Retina (tissue), 1 donor: ENCODE measurements at regions not wholly inside any gene's neighbourhood (a gene's known extent, or its start where the extent isn't known, plus 50 kb on each side); places are given as distances from the start of the nearest gene placed in this dataset.

ENCODE experiments used
- DNase-seq: peaks from one replicate; pipeline ENCODE4 v3.0.0-alpha.2; 2016

DNA sequence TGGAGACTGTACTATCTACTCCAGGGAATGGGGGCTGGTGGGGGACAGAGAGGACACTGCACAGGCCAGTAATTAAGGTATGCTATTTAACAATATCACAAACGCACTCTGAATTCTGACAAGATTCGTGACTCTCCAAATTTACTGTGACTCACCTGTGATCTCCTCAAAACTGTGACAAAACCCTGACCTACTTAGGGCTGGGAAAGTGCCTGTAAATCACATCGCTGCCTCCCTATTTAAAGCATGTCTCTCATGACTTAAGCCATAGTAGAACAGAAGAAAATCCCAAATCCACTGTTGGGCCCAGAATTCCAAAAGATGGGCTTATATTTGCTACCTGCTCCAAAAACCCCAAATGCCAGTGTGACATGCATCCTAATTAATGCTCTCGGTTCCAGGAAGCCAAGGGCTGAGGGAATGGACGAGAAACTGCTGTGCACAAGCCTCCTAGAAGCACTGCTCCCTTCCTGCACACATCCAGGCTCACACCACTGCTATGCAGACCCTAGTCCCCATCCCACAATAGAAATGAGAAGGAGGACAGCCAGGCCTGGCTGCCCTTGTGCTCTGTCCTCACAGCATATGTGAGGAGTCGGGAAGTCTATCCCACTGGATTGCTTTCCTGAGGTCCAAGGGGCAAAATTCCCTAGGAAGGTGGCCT is 187.7 kb upstream of the CHRNA7 start:
- DNase-seq, result peak; percentile 28

DNA sequence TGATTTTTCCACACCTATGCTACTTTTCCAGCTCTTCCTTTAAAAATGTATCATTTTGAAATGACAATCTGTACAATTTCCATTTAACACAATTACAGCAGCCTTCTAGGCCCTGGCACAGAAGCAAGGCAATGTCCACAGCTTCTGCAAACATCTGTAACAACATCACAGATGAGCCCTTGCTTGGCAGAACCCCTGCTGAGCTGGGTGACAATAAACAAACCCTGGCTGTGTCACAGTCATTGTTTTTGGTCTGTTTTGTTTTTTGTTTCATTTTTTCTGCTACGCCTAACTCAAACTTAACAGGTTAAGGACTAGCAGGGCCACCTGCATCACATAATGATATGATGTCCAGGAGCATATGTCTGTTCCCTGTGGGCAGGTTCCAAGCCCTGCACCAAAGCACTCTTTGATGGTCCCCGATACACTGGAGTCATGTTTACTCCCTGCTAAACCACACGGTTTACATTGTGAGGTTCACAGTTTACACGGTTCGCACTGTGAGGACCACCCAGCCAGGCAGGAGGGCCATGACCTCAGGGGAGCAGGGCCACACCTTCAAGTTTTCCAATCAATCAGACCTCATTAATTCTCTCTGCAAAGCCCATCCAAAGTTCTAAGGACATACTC is 186.8 kb upstream of the CHRNA7 start:
- DNase-seq, result peak; percentile 37

DNA sequence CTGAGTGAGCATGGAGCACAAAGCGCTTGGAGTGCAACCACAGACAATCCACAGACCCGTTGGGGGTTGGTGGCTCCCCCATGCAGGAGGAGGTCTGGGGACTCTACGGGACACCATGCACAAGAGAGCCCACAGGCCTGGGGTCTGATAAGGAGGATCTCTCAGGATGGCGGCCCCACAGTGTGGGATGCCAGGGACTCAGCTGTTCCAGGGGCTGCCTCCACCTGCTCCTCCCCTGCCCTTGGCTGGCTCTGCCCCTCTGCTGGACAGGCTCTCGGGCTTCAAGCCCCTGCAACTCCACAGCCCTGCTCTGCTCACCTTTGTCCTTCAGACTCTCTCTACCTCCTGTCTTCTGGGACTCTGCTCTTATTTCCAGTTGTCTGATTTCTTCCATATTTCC is 184.5 kb upstream of the CHRNA7 start:
- DNase-seq, result no peak

- no peak for DNase-seq
Measured at GRCh38 chr15:31847961-31848360, 182.4 kb upstream of the CHRNA7 start.

- DNase-seq, result no peak
Measured at GRCh38 chr15:31848621-31849020, 181.7 kb upstream of the CHRNA7 start.

GRCh38 chr15:31852933-31853799 is 177.1 kb upstream of the CHRNA7 start:
- peak; percentile 81 for DNase-seq

DNA sequence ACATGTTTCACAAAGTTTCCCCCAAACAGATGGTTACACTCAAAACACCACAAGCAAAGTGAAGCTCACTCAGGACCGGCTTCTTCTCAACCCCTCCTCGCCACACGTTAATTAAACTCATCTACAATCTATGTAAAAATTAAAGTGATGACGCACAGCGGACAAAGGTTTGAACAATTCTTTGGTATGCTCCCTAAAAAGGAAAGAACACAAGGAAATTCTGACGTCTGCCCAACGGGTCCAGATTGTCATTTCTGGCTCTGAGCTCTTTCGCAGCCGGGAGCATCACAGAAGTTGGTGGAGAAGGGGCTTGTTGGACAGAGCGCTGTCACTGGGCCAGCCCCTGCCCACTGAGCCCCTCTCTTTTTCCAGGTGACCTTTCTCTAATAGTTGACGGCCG is 173.7 kb upstream of the CHRNA7 start:
- DNase-seq, result no peak

GRCh38 chr15:31857194-31857593 is 173.1 kb upstream of the CHRNA7 start:
- DNase-seq, result no peak

DNA sequence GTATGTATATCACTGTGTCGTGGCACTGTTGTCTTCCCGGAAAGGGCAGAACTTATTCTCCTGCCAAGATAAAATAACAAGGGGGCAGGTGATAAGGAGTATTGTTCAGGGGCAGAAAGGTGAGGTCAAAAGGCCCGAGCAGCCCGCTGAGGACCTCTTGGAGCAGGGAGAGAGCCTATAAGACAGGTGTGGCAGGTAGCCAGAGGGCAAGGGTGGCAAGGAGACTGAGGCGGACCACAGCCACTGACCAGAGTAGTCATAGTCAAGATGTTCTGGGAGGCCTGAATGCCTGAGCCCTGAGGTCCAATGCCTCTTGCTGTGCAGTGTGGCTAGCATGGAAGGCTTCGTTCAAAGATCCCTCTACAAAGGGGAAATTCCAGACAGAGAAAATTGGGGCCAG is 172.3 kb upstream of the CHRNA7 start:
- no peak for DNase-seq

- DNase-seq, result no peak
Measured at GRCh38 chr15:31866248-31866647, 164.1 kb upstream of the CHRNA7 start.

DNA sequence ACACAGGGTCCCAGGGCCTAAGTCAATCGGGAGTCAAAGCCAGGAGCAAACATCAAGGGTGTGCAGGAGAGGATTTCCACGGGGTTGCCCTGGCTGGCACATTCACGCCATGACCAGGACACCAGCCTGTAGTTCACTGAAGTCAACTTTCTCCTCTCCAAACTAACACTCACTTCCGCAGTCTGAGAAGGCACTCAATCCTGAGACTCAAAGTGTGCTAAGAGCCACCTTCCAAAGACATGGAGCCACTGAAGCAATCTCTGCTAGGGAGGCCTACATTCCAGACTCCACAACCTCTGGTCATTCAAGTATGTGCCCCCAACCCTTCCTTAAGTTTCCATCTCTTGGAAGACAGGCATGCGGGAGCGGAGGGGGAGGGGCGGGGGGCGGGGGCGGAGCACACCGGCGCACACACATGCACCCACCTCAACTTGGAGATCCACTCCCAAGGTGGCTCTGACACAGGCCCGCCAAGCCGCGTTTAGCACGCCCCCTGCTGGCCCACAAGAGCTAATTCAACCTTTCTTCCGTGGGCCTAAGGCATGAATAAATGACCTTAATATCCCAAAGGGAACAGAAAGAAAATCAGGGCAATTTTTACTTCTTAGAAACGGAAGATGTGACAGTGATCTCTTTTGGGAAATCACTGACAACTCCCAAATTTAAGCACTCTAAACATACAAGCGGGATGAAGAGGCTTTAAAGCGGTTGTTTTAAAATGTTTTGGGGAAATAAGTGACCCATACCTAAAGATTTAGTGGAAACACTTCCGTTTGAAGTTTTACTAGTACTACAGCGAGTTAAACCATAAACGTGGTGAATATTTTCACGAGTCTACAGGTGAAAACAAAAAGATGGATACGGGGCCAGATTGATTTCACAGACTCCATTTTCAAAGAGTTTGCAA is 162.5 kb upstream of the CHRNA7 start:
- DNase-seq, result peak; percentile 58

DNA sequence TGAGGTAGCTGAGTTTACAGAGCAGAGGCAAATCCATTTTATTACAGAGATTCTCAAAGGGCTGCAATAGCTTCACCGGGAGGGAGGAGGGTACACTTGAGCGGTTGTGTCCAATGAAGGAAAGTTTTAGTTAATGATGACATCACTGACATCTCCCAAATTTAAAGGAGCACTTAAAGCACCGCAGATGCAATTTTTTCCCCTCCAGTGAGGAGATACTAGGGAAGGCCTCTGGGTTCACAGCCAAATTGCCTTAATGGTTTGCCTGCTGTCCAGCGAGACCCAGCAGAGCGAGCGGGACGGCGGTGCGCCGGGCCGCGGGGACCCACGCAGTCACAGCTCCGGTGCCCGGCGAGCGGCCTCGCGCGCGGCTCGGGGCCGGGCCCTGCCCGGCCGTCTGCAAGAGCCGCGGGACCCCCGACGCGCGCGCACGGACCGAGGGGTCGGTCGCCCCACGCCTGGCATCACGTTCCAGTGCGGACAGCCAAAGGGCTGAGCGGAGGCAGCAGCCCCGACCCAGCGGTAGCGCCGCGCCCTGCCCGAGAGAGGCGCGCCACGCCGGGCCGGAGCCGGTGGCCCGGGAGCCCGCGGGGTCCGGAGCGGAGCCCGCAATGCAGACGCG is 160.5 kb upstream of the CHRNA7 start:
- peak; percentile 60 for DNase-seq

DNA sequence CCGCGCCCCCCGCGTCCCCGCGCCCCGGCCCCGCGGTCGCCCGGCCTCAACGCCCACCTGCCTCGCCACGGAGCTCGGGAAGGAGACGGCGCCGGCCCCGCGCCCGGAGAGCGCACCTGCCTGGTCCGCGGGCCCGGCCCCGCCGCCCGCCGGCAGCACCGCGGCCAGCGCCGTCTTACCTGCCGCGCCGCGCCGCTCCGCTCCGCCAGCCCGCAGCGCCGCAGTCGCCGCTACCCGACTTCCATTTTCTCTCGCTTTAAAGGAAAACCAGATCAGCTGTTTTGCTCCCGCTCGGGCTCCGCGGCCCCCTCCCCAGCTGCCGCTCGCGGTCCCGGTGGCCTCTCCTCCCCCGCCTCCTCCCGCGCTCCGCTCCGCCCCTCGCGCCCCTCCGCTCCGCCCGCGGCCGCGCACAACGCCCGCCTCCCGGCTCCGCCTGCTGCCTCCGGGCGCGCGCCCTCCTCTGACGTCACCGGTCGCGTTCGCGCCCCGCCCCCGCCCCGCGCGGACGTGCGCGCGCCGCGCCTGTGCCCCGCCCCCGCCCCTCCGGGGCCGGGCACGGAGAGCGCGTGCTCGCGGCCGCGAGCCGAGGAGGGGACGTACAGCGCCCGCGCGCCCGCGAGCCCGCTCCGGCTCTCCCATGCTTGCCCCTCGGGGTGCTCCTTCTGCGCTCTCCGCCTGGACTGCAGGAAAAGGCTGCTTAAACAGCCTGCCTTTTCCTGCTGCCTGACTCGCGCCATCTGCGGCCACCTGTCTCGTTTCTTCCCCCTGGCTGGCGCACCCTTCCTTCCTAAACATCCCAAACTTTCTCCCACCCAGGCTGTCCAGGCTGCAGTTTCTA is 159.8 kb upstream of the CHRNA7 start, which contains the start of gene OTUD7A:
OTUD7A (minus strand) TSS at position 346 of the 838 bp plus-strand sequence.
- peak; percentile 85 for DNase-seq

DNA sequence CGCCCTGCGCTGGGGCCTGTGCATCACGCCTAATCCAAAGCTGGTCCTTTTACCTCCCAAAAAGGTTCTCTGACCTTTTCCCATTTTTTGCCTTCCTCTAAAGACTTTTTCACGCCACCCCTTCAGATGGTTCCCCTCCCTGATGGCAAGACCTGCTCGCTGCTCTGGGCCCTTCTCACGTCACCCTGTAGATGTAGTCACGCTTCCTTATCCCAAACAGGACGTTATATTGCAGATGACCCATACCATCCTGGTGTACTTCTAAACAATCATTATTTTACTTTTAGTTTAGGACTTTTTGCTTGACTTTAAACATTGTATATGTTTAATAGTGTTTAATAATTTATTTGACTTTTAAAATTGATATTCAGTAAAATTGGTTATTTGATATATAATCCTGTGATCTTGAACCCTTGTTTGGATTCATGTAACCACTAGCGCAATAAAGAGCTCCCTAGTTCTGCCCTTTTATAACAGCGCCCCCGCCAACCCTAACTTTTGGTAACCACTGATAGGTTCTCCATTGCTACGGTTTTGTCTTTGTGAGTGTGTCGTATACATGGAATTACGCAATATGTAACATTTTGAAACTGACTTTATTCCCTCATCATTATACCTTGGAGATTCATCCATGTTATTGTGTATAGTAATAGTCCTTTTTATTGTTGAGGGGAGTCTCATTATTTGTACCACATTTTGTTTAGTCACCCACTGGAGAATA is 159.0 kb upstream of the CHRNA7 start:
- DNase-seq, result no peak

GRCh38 chr15:31871887-31872281 is 158.4 kb upstream of the CHRNA7 start:
- no peak for DNase-seq

GRCh38 chr15:31887246-31887645 is 143.1 kb upstream of the CHRNA7 start:
- DNase-seq, result peak; percentile 38

- DNase-seq, result no peak
Measured at GRCh38 chr15:31892513-31892912, 137.8 kb upstream of the CHRNA7 start.

DNA sequence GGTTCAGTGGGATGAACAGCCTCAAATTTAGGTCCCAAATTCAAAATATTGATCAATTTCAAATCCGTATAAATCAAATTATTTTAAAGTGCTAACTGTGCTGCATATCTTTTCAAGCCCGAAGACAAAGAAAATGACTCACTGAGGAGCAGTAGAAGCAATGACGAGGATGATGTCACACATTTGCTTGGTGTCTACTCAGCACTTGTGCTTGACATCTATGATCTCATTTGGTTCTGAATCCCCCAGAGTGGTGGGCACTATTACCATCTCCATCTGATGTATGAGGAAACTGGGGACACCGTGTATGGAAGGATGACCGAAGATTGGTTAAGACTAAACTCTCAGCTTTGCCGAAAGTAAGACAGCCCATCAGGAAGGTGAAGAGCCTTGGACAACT is 136.5 kb upstream of the CHRNA7 start:
- no peak for DNase-seq

DNA sequence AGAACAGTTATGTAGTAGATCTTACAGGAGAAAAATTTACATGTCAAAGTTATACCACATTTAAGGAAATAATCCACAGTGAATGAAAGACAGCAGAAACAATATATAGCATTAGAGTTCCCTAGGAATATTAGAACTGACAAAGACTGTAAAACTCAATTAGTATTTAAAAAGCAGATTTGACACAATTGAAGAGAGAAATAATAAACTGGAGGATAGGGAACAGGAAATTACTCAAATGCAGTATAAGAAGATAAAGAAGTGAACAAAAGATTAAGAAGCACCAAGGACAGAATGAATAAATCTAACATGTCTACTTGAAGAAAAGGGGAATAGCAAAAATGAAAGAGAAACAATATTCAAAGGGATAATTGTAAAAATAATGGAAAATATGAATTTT is 132.6 kb upstream of the CHRNA7 start:
- no peak for DNase-seq

- DNase-seq, result no peak
Measured at GRCh38 chr15:31901501-31901900, 128.8 kb upstream of the CHRNA7 start.

DNA sequence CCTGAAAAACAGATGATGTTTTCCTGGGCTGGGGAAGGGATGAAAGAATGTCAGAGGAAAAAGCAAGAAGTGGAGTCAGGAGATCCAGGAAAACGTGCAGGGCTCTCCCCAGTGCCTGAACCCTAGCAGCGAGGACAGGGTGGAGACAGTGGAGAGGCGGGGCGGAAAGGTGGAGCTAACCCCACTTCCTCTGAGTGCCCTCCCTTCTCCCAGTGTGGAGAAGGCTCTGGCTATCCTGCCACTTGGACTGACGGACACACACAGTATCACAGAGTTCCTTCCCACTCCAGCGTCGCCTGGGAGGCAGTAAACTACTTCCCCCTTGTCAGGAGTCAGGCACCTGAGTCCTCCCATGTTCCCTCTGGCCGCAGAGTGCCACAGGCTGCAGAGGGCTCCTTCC is 125.3 kb upstream of the CHRNA7 start:
- DNase-seq, result no peak
